GM19324 (cell line): ENCODE measurements at regions not wholly inside any gene's neighbourhood (a gene's known extent, or its start where the extent isn't known, plus 50 kb on each side); places are given as distances from the start of the nearest gene placed in this dataset.
"Not testable (repeated sequence)": the region's sequence is repeated elsewhere in the genome, so short reads cannot be mapped to it uniquely, and the experiment has no call there.

ENCODE experiments used
- ATAC-seq: cut with Tn5 transposase; IDR thresholded peaks from one replicate; pipeline ENCODE4 v1.9.1; 2021; ENCODE audit warnings: mild to moderate bottlenecking, moderate library complexity; ENCODE audit not compliant: unreplicated experiment, low FRiP score

DNA sequence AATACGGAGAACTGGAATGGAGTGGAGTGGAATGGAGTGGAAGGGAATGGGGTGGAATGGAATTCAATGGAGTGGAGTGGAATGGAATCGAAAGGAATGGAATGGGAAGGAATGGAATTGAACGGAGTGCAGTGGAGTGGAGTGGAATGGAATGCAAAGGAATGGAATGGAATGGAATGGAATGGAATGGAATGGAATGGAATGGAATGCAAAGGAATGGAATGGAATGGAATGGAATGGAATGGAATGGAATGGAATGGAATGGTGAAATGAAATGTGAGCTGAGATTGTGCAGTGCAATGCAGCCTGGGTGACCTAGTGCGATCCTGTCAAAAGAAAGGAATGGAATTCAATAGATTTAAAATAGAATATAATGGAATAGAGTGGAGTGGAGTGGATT lies 357.3 kb upstream of the WSB1 start:
- not testable (repeated sequence) for ATAC-seq

DNA sequence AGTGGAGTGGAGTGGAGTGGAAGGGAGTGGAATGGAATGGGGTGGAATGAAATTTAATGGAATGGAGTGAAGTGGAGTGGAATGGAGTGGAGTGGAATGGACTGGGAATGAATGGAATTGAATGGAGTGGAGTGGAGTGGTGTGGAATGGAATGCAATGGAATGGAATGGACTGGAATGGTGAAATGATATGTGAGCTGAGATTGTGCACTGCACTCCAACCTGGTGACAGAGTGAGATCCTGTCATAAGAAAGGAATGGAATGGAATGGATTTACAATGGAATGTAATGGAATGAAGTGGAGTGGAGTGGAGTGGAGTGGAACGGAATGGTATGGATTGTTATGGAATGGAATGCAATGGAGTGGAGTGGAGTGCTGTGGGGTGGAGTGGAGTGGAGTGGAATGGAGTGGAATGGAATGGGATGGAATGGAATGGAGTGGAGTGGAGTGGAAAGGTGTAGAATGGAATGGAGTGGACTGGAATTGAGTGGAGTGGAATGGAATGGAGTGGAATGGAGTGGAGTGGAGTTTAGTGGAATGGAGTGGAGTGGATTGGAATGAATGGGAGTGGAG lies 356.1 kb upstream of the WSB1 start:
- ATAC-seq, result peak; percentile 43

DNA sequence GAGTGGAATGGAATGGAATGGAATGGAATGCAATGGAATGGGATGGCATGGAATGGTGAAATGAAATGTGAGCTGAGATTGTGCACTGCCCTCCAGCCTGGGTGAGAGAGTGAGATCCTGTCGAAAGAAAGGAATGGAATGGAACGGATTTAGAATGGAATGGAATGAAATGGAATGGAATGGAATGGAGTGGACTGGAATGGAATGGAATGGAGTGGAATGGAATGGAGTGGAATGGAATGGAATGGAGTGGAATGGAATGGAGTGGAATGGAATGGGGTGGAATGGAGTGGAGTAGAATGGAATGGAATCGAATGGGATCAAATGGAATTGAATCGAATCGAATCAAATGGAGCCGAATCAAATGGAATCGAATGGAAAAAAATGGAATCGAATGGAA lies 354.2 kb upstream of the WSB1 start:
- not testable (repeated sequence) for ATAC-seq

DNA sequence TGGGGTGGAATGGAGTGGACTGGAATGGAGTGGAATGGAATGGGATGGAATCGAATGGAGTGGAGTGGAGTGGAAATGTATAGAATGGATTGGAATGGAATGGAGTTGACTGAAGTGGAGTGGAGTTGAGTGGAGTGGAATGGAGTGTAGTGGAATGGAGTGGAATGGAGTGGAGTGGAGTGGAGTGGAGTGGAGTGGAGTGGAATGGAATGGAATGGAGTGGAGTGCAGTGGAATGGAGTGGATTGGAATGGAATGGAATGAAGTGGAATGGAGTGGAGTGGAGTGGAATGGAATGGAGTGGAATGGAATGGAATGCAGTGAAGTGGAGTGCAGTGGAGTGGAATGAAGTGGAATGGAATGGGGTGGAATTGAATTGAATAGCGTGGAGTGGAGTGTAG lies 353.3 kb upstream of the WSB1 start:
- peak; percentile 56 for ATAC-seq

DNA sequence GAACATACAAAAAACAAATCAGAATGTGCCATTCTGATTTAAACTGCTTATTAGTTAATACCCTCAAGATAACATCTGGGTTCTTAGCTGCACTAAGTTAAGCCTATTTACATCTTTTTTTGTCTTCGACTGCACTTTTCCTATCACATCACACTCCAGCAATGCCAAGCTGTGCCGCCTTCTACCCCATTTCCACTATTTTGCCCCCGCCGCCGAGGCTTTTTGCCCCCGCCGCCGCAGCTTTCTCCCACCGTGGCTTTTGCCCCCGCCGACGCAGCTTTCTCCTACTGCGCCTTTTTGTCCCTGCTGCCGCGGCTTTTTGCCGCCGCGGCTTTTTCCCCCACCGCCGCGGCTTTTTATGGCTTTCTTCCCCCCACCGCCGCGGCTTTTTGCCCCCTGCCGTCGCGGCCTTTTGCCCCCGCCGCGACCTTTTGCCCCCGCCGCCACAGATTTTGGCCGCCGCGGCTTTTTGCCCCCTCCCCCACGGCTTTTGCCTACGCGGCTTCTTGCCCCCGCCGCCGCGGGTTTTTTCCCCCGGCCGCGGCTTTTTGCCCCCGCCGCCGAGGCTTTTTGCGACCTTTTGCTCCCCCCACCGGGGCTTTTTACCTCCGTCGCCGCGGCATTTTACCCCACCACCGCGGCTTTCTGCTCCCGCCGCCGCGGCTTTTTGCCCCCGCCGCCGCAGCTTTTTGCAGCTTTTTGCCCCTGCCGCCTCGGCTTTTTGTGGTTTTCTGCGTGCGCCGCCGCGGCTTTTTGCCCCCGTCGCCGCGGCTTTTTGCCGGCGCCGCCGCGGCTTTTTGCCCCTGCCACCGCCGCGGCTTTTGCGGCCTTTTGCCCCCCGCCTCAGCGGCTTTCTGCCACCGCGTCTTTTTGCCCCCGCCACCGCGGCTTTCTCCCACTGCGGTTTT lies 331.4 kb upstream of the WSB1 start:
- ATAC-seq, result no peak

DNA sequence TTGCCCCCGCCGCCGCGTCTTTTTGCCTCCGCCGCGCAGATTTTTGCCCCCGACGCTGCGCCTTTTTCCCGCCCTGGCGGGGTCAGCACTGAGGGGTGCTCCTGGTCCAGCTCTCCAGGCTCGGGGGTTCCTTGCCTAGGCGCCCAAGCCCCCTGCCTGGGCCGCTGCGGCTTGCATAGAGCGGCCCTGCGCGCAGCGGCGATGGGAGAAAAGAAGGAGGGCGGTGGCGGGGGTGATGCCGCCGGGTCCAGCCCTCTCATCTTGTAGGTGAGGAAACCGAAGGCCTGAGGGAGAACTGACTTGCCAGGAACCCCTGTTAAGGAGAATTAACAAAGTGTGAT lies 330.8 kb upstream of the WSB1 start:
- no peak for ATAC-seq

DNA sequence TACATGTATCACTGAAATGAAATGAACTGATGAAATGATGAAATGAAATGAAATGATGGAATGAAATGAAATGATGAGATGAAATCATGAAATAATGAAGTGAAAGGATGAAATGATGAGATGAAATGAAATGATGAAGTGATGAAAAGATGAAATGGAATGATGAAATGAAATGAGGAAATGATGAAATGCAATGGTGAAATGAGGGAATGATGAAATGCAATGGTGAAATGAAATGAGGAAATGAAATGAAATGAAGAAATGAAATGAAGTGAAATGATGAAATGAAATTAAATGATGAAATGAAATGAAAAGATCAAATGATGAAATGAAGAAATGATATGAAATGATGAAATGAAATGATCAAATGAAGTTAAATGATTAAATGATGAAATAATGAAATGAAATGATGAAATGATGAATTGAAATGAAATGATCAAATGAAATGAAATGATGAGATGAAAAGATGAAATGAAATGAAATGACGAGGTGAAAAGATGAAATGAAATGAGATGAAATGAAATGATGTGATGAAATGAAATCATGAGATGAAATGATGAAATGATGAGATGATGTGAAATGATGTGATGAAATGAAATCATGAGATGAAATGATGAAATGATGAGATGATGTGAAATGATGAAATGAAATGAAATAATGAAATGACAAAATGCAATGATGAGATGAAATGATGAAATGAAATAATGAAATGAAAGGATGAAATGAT lies 327.9 kb upstream of the WSB1 start:
- ATAC-seq, result not testable (repeated sequence)

DNA sequence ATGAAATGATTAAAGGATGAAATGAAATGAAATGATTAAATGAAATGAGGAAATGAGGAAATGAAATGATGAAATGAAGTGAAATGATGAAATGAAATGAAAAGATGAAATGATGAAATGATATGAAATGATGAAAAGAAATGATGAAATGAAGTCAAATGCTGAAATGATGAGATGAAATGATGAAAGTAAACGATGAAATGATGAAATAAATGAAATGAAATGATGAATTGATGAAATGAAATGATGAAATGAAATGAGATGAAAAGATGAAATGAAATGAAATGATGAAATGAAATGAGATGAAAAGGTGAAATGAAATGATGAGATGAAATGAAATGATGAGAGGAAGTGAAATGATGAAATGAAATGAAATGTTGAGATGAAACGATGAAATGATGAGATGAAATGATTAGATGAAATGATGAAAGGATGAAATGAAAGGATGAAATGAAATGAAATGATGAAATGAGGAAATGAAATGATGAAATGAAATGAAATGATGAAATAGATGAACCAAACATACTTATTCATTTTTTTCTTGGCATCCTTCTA lies 327.2 kb upstream of the WSB1 start:
- not testable (repeated sequence) for ATAC-seq

DNA sequence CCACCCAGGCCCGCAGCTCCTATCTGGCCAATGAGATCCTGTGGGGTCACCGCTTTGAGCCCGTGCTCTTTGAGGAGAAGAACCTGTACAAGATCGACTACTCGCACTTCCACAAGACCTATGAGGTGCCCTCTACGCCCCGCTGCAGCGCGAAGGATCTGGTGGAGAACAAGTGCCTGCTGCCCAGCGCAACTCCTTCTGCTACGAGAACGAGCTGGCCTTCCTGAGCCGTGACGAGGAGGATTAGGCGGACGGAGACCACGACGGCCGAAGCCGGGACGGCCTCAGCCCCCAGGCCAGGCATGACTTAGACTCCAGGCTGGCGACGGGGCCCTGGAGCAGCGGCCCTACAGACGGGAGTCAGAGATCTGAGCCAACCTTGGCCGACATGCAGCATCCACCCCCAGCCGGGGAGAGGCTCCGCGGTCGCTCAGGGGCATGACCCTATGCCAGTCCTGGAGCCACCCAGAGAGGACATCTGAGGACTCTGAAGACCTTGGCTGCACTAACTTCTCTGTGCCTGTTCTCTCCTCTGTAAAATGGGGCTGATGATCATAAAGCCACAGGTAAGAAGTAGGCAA lies 312.0 kb upstream of the WSB1 start:
- ATAC-seq, result not testable (repeated sequence)

DNA sequence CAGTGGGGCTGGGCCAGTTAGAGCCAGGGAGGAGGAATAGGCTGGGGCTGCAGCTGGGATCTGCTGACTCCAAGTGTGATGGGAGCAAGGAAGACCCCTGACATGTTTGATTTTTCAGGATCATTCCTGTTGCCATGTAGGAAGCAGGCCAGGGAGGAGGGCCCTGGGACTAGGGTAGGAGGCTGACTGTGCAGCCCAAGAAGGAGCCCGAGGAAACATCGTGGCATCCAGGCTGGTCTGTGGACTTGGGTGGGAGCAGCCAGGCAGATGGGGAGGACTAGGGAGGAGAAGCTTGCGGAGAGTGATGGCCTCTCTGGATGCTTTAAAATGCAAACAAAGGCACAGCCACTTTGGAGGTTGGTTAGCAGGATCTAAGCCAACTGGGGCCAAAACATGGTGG lies 311.4 kb upstream of the WSB1 start:
- ATAC-seq, result not testable (repeated sequence)

DNA sequence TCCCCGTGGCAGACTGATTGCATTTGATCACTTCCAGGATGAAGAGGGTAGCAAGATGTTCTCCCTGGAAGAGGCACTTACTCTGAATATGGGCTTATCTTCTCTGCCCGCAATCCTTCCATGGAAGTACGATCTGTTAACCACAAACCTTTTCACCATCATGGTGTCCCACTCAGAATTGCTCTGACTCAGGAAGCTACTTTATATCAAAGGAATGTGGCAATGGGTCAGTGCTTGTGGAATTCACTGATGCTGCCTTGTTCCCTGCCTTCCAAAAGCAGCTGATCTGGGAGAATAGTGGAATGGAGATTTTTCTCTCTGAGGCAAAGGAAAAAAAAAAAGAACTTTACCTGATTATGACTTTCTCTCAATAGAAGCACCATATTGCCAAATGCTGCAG lies 306.1 kb upstream of the WSB1 start:
- not testable (repeated sequence) for ATAC-seq

DNA sequence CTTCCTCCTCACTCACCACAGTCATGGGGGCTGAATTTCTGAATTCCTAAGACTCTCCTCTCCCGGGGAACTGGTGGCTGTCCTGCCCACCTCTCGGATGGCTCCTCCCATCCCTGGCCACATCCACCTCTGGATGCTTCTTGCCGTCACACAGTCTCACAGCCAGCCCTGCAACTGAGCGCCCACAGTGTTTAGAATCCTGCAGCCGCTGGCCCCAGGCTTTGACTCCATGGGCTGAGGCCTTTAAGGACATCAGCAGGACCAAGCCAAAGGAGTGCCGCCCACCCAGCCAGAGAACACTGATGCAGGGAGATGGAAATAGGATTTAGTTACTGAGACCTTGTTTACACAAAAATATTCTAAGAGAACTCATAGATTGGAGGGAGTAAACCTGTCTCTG lies 299.3 kb upstream of the WSB1 start:
- not testable (repeated sequence) for ATAC-seq

DNA sequence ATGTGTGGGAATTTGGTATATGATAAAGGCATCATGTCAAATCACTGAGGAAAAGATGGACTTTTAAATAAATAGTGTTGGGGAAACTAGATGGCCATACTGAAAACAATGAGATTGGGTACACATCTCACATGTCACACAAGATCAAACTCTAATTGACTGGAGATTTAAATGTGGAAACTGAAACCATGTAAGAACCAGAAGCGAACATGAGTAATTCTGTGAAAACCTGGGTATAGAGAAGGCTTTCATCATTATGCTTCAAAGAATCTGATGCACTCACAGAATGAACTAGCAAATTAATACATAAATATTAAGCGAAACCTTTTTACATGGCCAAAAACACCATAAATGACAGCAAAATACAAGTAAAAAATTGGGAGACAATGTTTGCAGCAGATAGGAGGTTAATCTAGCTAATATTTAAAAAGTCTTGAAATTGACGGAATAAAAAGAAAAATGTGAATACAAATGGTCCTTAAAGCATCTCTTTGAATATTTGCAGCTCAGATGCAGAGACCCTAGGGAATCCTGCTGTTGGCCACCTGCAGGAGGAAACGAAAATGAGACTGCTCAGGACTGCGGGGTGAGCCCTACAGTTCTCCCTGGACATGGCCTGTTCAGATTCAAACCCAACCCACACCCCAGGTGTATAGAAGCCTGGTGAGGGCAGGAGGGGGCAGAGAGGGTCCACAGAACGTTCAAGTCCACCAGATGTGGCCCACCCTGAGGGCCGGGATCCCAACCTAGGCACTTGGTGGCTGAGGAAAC lies 297.6 kb upstream of the WSB1 start:
- ATAC-seq, result not testable (repeated sequence)

DNA sequence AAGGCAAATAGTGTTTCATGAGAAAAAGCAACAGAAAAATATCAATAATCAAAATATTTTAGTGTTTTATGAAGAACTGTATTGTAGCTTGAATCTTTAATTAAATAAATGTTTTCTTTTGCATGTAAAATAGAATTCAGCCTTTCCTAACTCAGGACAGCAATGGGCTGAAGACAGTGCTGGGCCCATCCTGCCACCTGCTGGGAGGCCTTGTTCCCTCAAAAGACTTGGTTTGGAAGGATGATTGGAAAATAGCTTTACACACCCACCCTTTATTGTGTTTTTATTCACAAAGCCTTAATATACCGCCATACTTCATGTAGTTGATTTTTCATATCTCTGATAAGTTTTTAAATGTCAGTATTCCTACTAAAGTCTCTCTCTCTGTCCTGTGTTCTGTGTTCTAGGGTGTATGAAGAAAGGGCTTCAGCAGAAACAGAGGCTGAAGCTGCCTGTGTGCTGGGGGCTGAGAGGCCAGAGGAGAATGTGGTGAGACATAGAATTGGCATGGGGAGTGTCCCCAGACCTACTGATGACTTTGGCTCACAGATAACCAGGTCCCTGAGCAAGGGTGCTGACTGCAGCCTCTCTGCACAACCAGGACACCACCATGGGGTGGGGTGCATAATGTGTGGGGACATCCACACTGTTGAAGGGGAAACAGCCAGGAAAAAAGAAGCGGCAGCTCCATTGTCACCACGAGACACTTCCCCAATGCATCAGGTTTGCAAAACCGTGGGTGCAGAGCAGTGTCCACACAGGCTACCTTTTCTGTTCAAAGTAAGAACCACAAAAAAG lies 286.0 kb upstream of the WSB1 start:
- not testable (repeated sequence) for ATAC-seq

DNA sequence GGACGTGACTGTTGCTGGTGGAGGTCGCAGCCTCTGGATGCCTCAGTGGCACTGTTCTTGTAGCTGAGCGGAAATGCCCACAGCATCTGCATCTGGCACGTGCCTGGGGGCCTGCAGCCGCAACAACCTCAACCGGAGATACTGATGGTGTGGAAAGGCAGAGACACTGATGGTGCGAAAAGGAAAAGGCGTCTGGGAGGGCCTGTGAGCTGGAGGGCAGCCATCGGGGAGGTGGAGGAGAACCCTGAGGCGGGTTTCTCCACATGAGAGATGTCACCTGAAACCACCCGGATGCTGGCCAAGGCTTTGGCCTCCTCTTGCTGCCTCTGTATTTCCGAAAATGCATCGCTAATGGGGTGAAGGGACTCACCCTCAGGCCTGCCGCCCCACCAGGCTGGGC lies 284.8 kb upstream of the WSB1 start:
- no peak for ATAC-seq

DNA sequence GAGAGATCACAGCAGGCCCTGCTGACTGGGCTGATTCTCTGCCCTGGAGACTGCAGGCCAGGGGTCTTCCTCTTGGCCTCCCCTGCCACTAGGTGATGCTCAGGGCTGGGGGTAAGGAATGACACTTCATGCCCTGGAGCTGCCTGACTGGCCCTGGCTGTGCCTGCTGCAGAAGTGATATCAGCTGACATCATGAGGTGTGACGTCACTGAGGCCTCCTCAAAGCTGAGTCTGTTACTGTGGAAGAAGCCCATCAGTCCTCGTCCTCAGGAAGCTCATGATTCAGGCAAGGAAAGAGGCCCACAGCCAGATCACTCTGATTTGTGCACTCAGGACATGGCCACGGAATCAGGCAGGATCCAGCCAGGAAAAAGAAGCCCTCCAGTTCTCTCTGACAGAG lies 283.8 kb upstream of the WSB1 start:
- ATAC-seq, result not testable (repeated sequence)

DNA sequence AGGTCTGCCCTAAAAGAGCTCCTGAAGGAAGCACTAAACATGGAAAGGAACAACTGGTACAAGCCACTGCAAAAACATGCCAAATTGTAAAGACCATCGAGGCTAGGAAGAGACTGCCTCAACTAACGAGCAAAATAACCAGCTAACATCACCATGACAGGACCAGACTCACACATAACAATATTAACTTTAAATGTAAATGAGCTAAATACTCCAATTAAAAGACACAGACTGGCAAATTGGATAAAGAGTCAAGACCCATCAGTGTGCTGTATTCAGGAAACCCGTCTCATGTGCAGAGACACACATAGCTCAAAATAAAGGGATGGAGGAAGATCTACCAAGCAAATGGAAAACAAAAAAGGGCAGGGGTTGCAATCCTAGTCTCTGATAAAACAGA lies 263.4 kb upstream of the WSB1 start:
- not testable (repeated sequence) for ATAC-seq

DNA sequence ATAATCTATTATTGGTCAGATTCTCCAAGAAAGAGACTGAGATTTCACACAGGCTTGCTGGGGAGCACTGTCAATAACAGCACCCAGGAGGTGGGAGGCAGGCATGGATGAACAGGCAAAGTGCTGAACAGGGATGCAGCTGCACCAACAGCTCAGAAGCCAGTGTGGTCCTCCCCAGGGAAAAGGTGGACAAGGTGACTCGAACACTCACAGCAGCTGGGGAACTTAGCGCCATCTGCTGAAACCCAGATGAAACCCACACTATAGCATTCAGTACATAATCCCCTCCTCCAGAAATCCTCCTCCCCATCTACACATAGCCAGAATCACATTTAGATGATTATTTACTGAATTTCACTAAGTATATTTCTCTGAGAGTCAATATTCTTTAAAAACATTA lies 255.2 kb upstream of the WSB1 start:
- ATAC-seq, result no peak

DNA sequence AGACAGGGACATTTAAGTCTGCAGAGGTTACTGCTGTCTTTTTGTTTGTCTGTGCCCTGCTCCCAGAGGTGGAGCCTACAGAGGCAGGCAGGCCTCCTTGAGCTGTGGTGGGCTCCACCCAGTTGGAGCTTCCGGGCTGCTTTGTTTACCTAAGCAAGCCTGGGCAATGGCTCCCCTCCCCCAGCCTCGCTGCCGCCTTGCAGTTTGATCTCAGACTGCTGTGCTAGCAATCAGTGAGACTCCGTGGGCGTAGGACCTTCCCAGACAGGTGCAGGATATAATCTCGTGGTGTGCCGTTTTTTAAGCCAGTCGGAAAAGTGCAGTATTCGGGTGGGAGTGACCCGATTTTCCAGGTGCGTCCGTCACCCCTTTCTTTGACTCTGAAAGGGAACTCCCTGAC lies 248.9 kb upstream of the WSB1 start:
- not testable (repeated sequence) for ATAC-seq
